ENCODE measurements at regions not wholly inside any gene's neighbourhood (a gene's known extent, or its start where the extent isn't known, plus 50 kb on each side); places are given as distances from the start of the nearest gene placed in this dataset.

DNA sequence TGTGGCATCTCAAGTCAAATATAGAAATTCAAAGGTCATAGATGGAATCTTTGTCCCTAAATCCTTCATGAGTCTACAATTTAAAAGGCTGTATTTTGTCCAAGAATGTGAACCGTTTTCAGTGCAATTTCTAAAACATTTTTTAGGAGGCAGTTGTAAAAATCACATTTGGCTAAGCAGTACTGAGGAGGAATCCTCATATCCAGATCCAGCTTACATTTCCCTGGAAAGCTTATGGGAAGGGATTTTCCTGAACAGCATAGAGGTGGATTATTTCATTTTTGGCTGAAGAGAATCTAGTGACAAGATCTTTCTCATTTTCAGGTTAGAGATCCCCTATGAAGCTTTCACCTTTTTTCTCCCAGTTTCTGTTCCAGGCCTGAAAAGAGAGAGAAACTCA is 178.4 kb downstream of the POLR2M start:
- DNase-seq (ENCODE audit: low read depth in 1 of 2, low spot score in 2 of 2) (no peak), FAIRE-seq (no peak)
- Histone ChIP-seq H3K9me3 (ENCODE audit: insufficient read depth in 2 of 2, low read depth in 1 of 2, low read length in 1 of 2) (no peaks in the 10 kb centered on the region), H3K23me2 (ENCODE audit: low read depth, low read length) (no peaks in the 10 kb centered on the region), H3K14ac (ENCODE audit: insufficient read length) (no peak overlapping the region), H3K36me3 (ENCODE audit: control insufficient read depth in 2 of 4, insufficient read depth in 4 of 4, low read length in 3 of 4) (no peaks in the 10 kb centered on the region), H3K79me2 (ENCODE audit: control insufficient read depth in 1 of 2, insufficient read depth in 2 of 2, low read length in 2 of 2) (no peaks in the 10 kb centered on the region), H3K27ac (ENCODE audit: low read depth, low read length) (no peak overlapping the region), H3K27me3 (replicated peaks in 1 of 4; ENCODE audit: control insufficient read depth in 3 of 4, extremely low read depth in 1 of 4, insufficient read depth in 3 of 4, low read length in 3 of 4) (no peaks in the 10 kb centered on the region), H2AFZ (ENCODE audit: low read length) (no peak overlapping the region), H3K18ac (ENCODE audit: extremely low read depth, low read length) (no peak overlapping the region), H3K4me1 (replicated peaks in 1 of 4; ENCODE audit: control insufficient read depth in 3 of 4, insufficient read depth in 4 of 4, low read length in 3 of 4) (no peaks in the 10 kb centered on the region), H4K8ac (ENCODE audit: extremely low read depth, insufficient read depth, low read length) (no peak overlapping the region), H3K56ac (replicated peaks; ENCODE audit: insufficient read length, low read depth, low read length) (no peak overlapping the region), H3K79me1 (ENCODE audit: low read depth, low read length) (no peaks in the 10 kb centered on the region), H2AK5ac (ENCODE audit: low read depth, low read length) (no peak overlapping the region), H2BK5ac (ENCODE audit: low read depth, low read length) (no peak overlapping the region), H2BK120ac (replicated peaks; ENCODE audit: low read depth, low read length) (no peak overlapping the region), H3K4ac (replicated peaks; ENCODE audit: insufficient read length, low read depth, low read length) (no peak overlapping the region), H2BK12ac (ENCODE audit: low read depth, low read length) (no peak overlapping the region), H4K5ac (ENCODE audit: insufficient read length, low read depth, low read length) (no peak overlapping the region), H3K23ac (ENCODE audit: insufficient read length) (no peak overlapping the region), H3K4me3 (ENCODE audit: extremely low read depth in 1 of 4, insufficient read depth in 2 of 4, low read depth in 3 of 4, low read length in 4 of 4) (no peak overlapping the region), H2BK15ac (ENCODE audit: low read length) (no peak overlapping the region), H3K9ac (replicated peaks in 1 of 4; ENCODE audit: extremely low read depth in 1 of 4, low read depth in 3 of 4, low read length in 3 of 4) (no peak overlapping the region), H4K20me1 (replicated peaks in 1 of 2; ENCODE audit: control insufficient read depth in 1 of 2, insufficient read depth in 2 of 2, low read length in 2 of 2) (no peaks in the 10 kb centered on the region), H4K91ac (replicated peaks; ENCODE audit: insufficient read length, low read length) (no peak overlapping the region), H2BK20ac (ENCODE audit: low read length) (no peak overlapping the region), H3K4me2 (ENCODE audit: insufficient read depth in 1 of 2, low read depth in 2 of 2, low read length in 2 of 2) (no peak overlapping the region)
- WGBS, 2 experiments (ENCODE audit: extremely low coverage in 1 of 2, insufficient coverage in 1 of 2, insufficient read length in 1 of 2, insufficient replicate concordance in 2 of 2, low coverage in 1 of 2, low lambda C conversion rate in 2 of 2, missing lambda C conversion rate in 1 of 2): 62% methylated on average over 1 of the region's 1 CpG; no CpG with 5 or more reads in 1 of the 2 experiments
- TF ChIP-seq EGR1 (IDR thresholded peaks at IDR 0.05; ENCODE audit: borderline replicate concordance, low read depth, low read length) (no peak), HDAC6 (IDR thresholded peaks at IDR 0.05; ENCODE audit: low read depth, low read length) (no peak), RXRA (IDR thresholded peaks at IDR 0.05; ENCODE audit: insufficient read depth, low read depth, low read length) (no peak), BRCA1 (IDR thresholded peaks at IDR 0.05; ENCODE audit: low read depth, low read length) (no peak), HDAC2 (IDR thresholded peaks at IDR 0.05; ENCODE audit: borderline replicate concordance in 1 of 2, low read depth in 2 of 2, low read length in 2 of 2) (no peak), POLR2AphosphoS5 (IDR thresholded peaks at IDR 0.05; ENCODE audit: low read depth, low read length) (no peak), KDM1A (IDR thresholded peaks at IDR 0.05; ENCODE audit: borderline replicate concordance, low read length) (no peak)
- TF ChIP-seq, protein P1, sequence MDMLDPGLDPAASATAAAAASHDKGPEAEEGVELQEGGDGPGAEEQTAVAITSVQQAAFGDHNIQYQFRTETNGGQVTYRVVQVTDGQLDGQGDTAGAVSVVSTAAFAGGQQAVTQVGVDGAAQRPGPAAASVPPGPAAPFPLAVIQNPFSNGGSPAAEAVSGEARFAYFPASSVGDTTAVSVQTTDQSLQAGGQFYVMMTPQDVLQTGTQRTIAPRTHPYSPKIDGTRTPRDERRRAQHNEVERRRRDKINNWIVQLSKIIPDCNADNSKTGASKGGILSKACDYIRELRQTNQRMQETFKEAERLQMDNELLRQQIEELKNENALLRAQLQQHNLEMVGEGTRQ (IDR thresholded peaks at IDR 0.05; ENCODE audit: low read length): no peak
- POLR2A ChIA-PET (ENCODE audit: partially characterized antibody): no interaction called here
- CTCF ChIA-PET (ENCODE audit: partially characterized antibody): interaction anchor here (0.8 to 3.1 kb wide), 6 partner anchors 18 to 185 kb away, joined by 3 to 11 read pairs (median 4); no protein-coding TSS in a partner anchor

Data from H1 (cell line).